ENCODE measurements at regions not wholly inside any gene's neighbourhood (a gene's known extent, or its start where the extent isn't known, plus 50 kb on each side); places are given as distances from the start of the nearest gene placed in this dataset.

DNA sequence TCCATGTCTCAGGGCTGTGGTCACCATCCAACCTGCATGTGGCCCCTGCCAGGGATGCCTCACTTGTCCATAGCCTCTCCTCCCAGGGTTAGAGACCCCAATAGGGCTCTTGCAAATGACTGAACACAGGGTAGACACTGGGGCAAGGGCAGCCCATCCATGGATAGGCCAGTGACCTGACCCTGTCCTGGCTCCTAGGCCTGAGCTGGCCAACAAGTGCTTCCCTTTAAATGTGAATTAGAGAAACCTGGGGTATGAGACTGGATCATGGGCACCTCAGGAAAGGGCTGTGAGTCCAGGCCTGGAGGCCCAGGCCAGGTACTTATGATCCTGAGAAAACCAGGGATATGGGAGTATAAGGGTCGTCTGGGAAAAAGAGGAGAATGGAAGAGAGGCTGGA, 64.5 kb downstream of the COPS8 start:
- Histone ChIP-seq H3K9ac (ENCODE audit: low read length) (no peak overlapping the region), H3K27ac (ENCODE audit: low read length) (no peak overlapping the region), H3K36me3 (ENCODE audit: insufficient read depth, low read length) (no peaks in the 10 kb centered on the region), H3K27me3 (ENCODE audit: low read length) (0 out of 2 replicates have a peak, but pooled peaks cover 3% of the 10 kb centered on the region), H3K4me1 (ENCODE audit: low read length) (no peaks in the 10 kb centered on the region), H3K9me2 (replicated peaks; ENCODE audit: insufficient read depth, low read length) (no peaks in the 10 kb centered on the region), H3K4me3 (ENCODE audit: low read length) (no peak overlapping the region), H3K9me3 (ENCODE audit: low read length) (peaks cover 7% of the 10 kb centered on the region; the same call in 1 of the 2 replicates), H3K79me2 (ENCODE audit: low read length) (no peaks in the 10 kb centered on the region), H4K20me1 (ENCODE audit: insufficient read depth, low read depth, low read length) (no peaks in the 10 kb centered on the region), H3K4me2 (ENCODE audit: low read depth, low read length, poor library complexity, severe bottlenecking) (no peak overlapping the region), H2AFZ (ENCODE audit: low read length) (no peak overlapping the region)
- DNase-seq, result no peak

DNA sequence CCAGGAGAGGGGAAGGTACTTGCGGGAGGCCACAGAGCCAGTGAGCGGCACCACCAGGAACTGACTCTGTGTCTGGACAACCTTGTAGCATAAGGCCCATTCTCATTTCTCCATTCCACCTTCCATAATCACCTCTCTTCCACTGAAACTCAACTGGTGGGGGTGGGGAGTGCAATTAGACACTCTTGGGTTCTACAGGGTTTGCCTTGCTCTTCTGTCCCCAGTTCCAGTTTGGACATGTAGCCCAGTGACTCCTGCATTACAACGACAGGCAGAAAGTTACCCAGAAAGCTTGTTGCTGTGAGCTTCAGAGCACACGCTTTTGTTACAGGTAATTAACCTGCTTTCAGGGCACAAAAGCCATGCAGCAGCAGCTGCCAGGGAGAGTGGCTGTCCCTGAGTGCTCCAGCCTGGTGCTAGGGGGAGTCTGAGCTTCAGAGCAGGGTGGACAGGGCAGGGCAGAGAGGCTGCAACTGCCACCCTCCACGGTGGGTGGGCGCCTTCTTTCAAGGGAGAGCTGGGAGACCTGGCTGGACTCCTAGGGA, 65.2 kb downstream of the COPS8 start:
- H3K9me3 ChIP-seq (ENCODE audit: low read length), result peaks cover 7% of the 10 kb centered on the region; the same call in 1 of the 2 replicates
- DNase-seq, result no peak
- H3K4me1 ChIP-seq (ENCODE audit: low read length), result no peaks in the 10 kb centered on the region
- no peak overlapping the region for H3K27ac ChIP-seq (ENCODE audit: low read length)
- H3K9me2 ChIP-seq (replicated peaks; ENCODE audit: insufficient read depth, low read length), result no peaks in the 10 kb centered on the region
- 0 out of 2 replicates have a peak, but pooled peaks cover 2% of the 10 kb centered on the region for H3K27me3 ChIP-seq (ENCODE audit: low read length)
- H3K4me2 ChIP-seq (ENCODE audit: low read depth, low read length, poor library complexity, severe bottlenecking), result no peak overlapping the region
- no peak overlapping the region for H3K9ac ChIP-seq (ENCODE audit: low read length)
- no peaks in the 10 kb centered on the region for H4K20me1 ChIP-seq (ENCODE audit: insufficient read depth, low read depth, low read length)
- no peaks in the 10 kb centered on the region for H3K79me2 ChIP-seq (ENCODE audit: low read length)
- no peak overlapping the region for H3K4me3 ChIP-seq (ENCODE audit: low read length)
- no peak overlapping the region for H2AFZ ChIP-seq (ENCODE audit: low read length)
- H3K36me3 ChIP-seq (ENCODE audit: insufficient read depth, low read length), result no peaks in the 10 kb centered on the region

DNA sequence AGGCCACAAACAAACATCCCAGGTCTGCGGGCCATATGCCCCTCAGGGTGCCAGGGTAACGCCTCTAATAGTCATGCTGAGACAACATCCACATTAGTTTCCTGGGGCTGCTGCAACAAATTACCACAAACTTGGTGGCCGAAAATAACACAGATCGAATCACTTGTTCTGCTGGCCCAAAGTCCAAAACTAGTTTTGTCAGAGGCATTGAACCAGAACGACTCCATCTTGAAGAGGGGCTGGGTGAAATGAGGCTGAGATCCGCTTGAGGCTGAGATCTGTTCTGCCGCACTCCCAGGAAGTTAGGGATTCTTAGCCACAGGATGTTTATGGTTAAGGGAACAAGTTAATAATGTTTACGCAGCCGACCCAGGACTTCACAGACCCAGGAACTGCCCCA, 66.7 kb downstream of the COPS8 start:
- no peaks in the 10 kb centered on the region for H3K27me3 ChIP-seq (ENCODE audit: low read length)
- no peaks in the 10 kb centered on the region for H3K4me1 ChIP-seq (ENCODE audit: low read length)
- H3K79me2 ChIP-seq (ENCODE audit: low read length), result no peaks in the 10 kb centered on the region
- no peak overlapping the region for H3K9ac ChIP-seq (ENCODE audit: low read length)
- no peaks in the 10 kb centered on the region for H4K20me1 ChIP-seq (ENCODE audit: insufficient read depth, low read depth, low read length)
- DNase-seq, result no peak
- H2AFZ ChIP-seq (ENCODE audit: low read length), result no peak overlapping the region
- H3K9me3 ChIP-seq (ENCODE audit: low read length), result peaks cover 4% of the 10 kb centered on the region; the same call in 1 of the 2 replicates
- no peak overlapping the region for H3K27ac ChIP-seq (ENCODE audit: low read length)
- H3K4me2 ChIP-seq (ENCODE audit: low read depth, low read length, poor library complexity, severe bottlenecking), result no peak overlapping the region
- H3K4me3 ChIP-seq (ENCODE audit: low read length), result no peak overlapping the region
- H3K36me3 ChIP-seq (ENCODE audit: insufficient read depth, low read length), result no peaks in the 10 kb centered on the region
- no peaks in the 10 kb centered on the region for H3K9me2 ChIP-seq (replicated peaks; ENCODE audit: insufficient read depth, low read length)

DNA sequence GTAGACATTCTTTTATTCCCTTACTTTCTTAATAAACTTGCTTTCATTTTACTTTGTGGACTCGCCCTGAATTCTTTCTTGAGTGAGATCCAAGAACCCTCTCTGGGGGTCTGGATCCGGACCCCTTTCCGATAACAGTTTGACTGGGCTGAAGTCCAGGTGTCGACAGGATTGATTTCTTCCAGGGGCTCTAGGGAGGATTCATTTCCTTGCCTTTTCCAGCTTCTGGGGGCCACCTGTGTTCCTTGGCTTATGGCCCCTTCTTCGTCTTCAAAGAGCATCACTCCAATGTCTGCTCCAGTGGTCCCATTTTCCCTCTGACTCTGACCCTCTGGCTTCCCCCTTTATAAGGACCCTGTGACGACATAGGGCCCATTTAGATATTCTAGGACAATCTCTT, 67.5 kb downstream of the COPS8 start:
- Histone ChIP-seq H2AFZ (ENCODE audit: low read length) (no peak overlapping the region), H3K4me3 (ENCODE audit: low read length) (no peak overlapping the region), H3K27me3 (ENCODE audit: low read length) (no peaks in the 10 kb centered on the region), H3K9me2 (replicated peaks; ENCODE audit: insufficient read depth, low read length) (no peaks in the 10 kb centered on the region), H3K27ac (ENCODE audit: low read length) (no peak overlapping the region), H3K9ac (ENCODE audit: low read length) (no peak overlapping the region), H3K36me3 (ENCODE audit: insufficient read depth, low read length) (no peaks in the 10 kb centered on the region), H3K4me1 (ENCODE audit: low read length) (no peaks in the 10 kb centered on the region), H3K4me2 (ENCODE audit: low read depth, low read length, poor library complexity, severe bottlenecking) (no peak overlapping the region), H4K20me1 (ENCODE audit: insufficient read depth, low read depth, low read length) (no peaks in the 10 kb centered on the region), H3K9me3 (ENCODE audit: low read length) (no peaks in the 10 kb centered on the region), H3K79me2 (ENCODE audit: low read length) (no peaks in the 10 kb centered on the region)
- DNase-seq, result no peak

DNA sequence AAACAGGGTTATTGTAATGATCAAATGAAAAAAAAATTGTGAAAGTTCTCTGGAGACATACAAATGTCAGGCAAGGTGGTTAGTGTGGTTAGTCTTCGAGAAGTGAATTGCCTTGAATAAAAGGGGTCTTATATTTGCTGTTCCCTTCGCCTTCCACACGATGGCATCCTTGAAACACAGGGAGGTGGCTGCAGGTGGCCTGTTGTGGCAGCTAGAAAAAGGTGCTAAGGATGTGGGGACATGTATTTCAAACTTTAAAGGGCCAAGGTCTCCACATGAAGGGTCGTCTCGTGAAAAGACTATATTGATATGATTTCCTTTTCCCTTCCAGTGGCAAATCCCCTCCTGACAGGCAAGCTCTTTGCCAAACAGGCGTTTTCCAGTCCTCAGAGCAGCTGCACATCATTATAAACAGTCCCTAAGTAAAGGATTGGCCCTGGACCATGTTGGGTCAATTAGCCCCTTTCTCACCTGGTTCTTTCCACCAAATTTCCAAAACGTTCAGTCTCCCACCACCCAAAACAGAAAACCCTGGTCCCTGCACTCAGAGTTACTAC, 68.5 kb downstream of the COPS8 start:
- Histone ChIP-seq H3K79me2 (ENCODE audit: low read length) (no peaks in the 10 kb centered on the region), H3K9me2 (replicated peaks; ENCODE audit: insufficient read depth, low read length) (no peaks in the 10 kb centered on the region), H3K9me3 (ENCODE audit: low read length) (no peaks in the 10 kb centered on the region), H3K4me1 (ENCODE audit: low read length) (no peaks in the 10 kb centered on the region; the same call in 1 of the 2 replicates), H3K4me2 (ENCODE audit: low read depth, low read length, poor library complexity, severe bottlenecking) (no peak overlapping the region), H2AFZ (ENCODE audit: low read length) (no peak overlapping the region), H3K9ac (ENCODE audit: low read length) (no peak overlapping the region), H3K27me3 (ENCODE audit: low read length) (no peaks in the 10 kb centered on the region), H3K36me3 (ENCODE audit: insufficient read depth, low read length) (no peaks in the 10 kb centered on the region), H3K27ac (ENCODE audit: low read length) (no peak overlapping the region), H4K20me1 (ENCODE audit: insufficient read depth, low read depth, low read length) (no peaks in the 10 kb centered on the region), H3K4me3 (ENCODE audit: low read length) (no peak overlapping the region)
- peak; percentile 86 for DNase-seq

DNA sequence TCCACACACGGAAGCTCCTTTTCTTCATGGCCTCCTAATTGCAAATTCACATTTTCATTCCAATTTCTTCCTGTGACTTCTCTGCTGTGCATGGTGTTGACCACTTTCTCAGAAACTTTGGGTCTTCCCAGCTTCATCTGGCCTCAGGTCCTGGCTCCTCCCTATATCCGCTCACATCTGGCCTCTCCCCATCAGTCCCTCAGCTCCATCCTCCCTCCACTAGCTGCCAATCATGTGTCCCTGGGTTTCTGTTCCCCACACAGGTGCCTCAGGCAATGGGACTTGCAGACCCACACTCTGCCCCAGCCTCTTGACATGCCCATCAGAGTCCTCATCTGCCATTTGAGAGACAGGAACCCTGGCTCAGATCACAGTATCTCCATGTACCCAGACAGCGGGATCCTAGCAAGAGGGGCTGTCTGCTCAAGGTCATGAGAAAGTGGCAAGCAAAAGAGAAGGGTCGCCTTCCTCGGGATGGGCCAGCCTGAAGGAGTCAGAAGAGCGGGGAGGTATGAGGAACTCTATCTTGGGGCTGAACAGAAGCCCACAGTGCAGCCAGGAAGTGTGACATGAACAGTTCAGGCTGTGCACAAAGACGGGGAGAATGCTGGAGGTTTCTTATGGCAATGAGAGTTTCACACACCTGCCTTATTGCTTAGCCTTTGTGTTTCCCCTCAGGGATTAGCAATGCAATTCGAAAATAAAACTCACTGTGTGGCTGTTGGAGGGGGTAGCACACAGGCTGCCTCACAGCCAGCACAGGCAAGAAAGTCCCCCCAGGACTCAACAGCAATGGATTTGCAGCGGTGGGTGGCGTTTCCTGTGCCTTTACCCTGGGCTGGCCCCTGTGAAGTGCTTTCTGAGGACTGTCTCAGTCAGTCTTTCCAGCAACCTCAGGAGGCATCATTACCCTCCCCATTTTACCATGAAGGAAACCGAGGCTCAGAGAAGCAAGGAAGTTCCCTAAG, 69.5 kb downstream of the COPS8 start:
- no peaks in the 10 kb centered on the region; the same call in 1 of the 2 replicates for H3K4me1 ChIP-seq (ENCODE audit: low read length)
- no peak overlapping the region for H3K27ac ChIP-seq (ENCODE audit: low read length)
- H3K9me2 ChIP-seq (replicated peaks; ENCODE audit: insufficient read depth, low read length), result no peaks in the 10 kb centered on the region
- H3K9me3 ChIP-seq (ENCODE audit: low read length), result no peaks in the 10 kb centered on the region
- H3K27me3 ChIP-seq (ENCODE audit: low read length), result no peaks in the 10 kb centered on the region
- DNase-seq, result no peak
- H3K36me3 ChIP-seq (ENCODE audit: insufficient read depth, low read length), result no peaks in the 10 kb centered on the region
- no peaks in the 10 kb centered on the region for H4K20me1 ChIP-seq (ENCODE audit: insufficient read depth, low read depth, low read length)
- no peak overlapping the region for H3K9ac ChIP-seq (ENCODE audit: low read length)
- no peak overlapping the region for H2AFZ ChIP-seq (ENCODE audit: low read length)
- no peaks in the 10 kb centered on the region for H3K79me2 ChIP-seq (ENCODE audit: low read length)
- no peak overlapping the region for H3K4me3 ChIP-seq (ENCODE audit: low read length)
- H3K4me2 ChIP-seq (ENCODE audit: low read depth, low read length, poor library complexity, severe bottlenecking), result no peak overlapping the region

DNA sequence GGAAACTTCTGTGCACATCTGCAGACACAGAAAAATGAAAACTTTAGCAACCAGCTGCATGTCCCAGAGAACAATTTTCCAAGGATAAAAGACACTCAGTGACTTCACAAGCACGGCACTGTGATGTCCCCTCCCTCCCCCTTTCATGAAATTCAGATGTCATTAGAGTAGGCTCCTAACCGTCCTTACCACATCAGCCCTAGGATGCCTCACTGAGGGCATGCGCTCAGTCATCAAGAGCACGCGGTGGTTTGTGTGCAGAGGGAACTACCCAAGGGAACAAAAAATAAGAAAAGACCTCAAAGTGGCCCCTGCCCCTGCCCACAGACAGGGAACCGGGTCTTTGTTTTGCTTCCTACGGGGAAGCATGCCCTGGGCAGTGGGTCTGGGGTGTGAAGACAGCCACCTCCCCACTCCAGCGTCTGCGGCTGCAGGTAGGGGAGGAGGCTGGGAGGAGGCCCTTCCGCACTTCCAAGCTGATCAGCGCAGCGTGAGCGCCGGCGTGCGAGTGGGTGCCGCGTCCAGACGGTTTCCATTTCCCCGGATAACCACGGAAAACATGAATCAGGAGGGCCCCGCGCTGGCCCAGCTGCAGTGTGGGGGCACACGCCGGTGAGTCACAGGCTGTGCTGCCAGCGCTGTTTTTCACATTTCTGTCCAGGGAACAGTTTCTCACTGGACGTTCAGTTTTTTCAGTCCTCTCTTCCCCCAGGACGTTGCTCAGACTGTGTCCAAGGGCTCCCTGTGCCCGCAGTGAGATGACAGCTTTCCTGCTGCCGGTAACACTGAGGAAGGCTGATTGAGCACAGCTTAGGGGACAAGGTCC, 70.6 kb downstream of the COPS8 start:
- DNase-seq, result no peak
- no peak overlapping the region for H3K4me2 ChIP-seq (ENCODE audit: low read depth, low read length, poor library complexity, severe bottlenecking)

More for the DNA sequence above, 70.6 kb downstream of the COPS8 start:
- no peak overlapping the region for H3K4me3 ChIP-seq (ENCODE audit: low read length)
- no peaks in the 10 kb centered on the region for H3K36me3 ChIP-seq (ENCODE audit: insufficient read depth, low read length)
- no peaks in the 10 kb centered on the region for H3K79me2 ChIP-seq (ENCODE audit: low read length)
- H2AFZ ChIP-seq (ENCODE audit: low read length), result no peak overlapping the region
- no peaks in the 10 kb centered on the region; the same call in 1 of the 2 replicates for H3K4me1 ChIP-seq (ENCODE audit: low read length)
- no peaks in the 10 kb centered on the region for H3K9me3 ChIP-seq (ENCODE audit: low read length)
- H3K27me3 ChIP-seq (ENCODE audit: low read length), result no peaks in the 10 kb centered on the region
- no peak overlapping the region for H3K9ac ChIP-seq (ENCODE audit: low read length)
- H3K27ac ChIP-seq (ENCODE audit: low read length), result no peak overlapping the region
- no peaks in the 10 kb centered on the region for H4K20me1 ChIP-seq (ENCODE audit: insufficient read depth, low read depth, low read length)
- no peaks in the 10 kb centered on the region for H3K9me2 ChIP-seq (replicated peaks; ENCODE audit: insufficient read depth, low read length)

Measured in Karpas-422 (cell line).